GM12874 (cell line): ENCODE measurements at regions not wholly inside any gene's neighbourhood (a gene's known extent, or its start where the extent isn't known, plus 50 kb on each side); places are given as distances from the start of the nearest gene placed in this dataset.

Experiments used
- CTCF ChIP-seq: IDR thresholded peaks from 2 replicates; pipeline ENCODE4 v1.5.1; 2011; ENCODE audit warnings: low read depth, mild to moderate bottlenecking, control low read depth, low read length, moderate library complexity; ENCODE audit not compliant: insufficient read depth

GRCh38 chr22:27215871-27216270 lies 558.5 kb downstream of the MIAT start:
- no peak for TF ChIP-seq CTCF

- TF ChIP-seq CTCF, result no peak
Measured at GRCh38 chr22:27216444-27216843, 559.1 kb downstream of the MIAT start.

GRCh38 chr22:27217154-27217553 lies 559.8 kb downstream of the MIAT start:
- no peak for TF ChIP-seq CTCF

GRCh38 chr22:27218012-27218920 lies 560.9 kb downstream of the MIAT start:
- TF ChIP-seq CTCF, result no peak

GRCh38 chr22:27219036-27219435 lies 561.6 kb downstream of the MIAT start:
- TF ChIP-seq CTCF, result no peak

GRCh38 chr22:27220339-27220738 lies 563.0 kb downstream of the MIAT start:
- TF ChIP-seq CTCF, result no peak

GRCh38 chr22:27222178-27222577 lies 564.8 kb downstream of the MIAT start:
- no peak for TF ChIP-seq CTCF
